Endothelial cell of umbilical vein (primary cell): ENCODE measurements at regions not wholly inside any gene's neighbourhood (a gene's known extent, or its start where the extent isn't known, plus 50 kb on each side); places are given as distances from the start of the nearest gene placed in this dataset.

Experiments
- BruUV-seq: library from RNA; stranded (reverse); fragments of 400-500 nt; replicated peaks from 2 replicates; lab custom pipeline; 2021; lab: Mats Ljungman, UMichigan
- CTCF ChIA-PET: fragments of 300-600, 350-600 bp; sonication (Branson Sonifier 250); formaldehyde crosslinking; loops from one replicate; lab custom pipeline; 2021; ENCODE audit warnings: antibody characterized with exemption, inconsistent platforms; lab: Charles Lee
- POLR2A ChIA-PET: fragments of 300-600, 350-600 bp; sonication (Branson Sonifier 250); formaldehyde crosslinking; loops from one replicate; lab custom pipeline; 2021; ENCODE audit warnings: antibody characterized with exemption, inconsistent platforms; lab: Charles Lee
- DNase-seq: peaks from one replicate; pipeline ENCODE4 v3.0.0-alpha.2; 2011; ENCODE audit warnings: low read depth, low spot score
- FAIRE-seq: peaks from 2 replicates; lab custom pipeline; 2011; peaks lifted over from hg19 to GRCh38; lab: Jason Lieb, UNC
- H2AFZ ChIP-seq: 2 replicates; pipeline ENCODE4 v1.6.0; 2012; ENCODE audit warnings: low read depth, low read length, control low read depth, inconsistent platforms
- H3K27ac ChIP-seq: 2 replicates; pipeline ENCODE4 v1.5.1; 2011; ENCODE audit warnings: low read depth, mild to moderate bottlenecking, control low read depth, low read length, moderate library complexity; ENCODE audit not compliant: insufficient read depth
- H3K27me3 ChIP-seq, 2 experiments: 2 replicates each; pipeline versions ENCODE4 v1.6.0 to v1.6.1; 2011; ENCODE audit warnings: low read length in 2 of 2, mixed read lengths in 1 of 2; ENCODE audit not compliant: control insufficient read depth in 2 of 2, insufficient read depth in 2 of 2
- H3K36me3 ChIP-seq, 2 experiments: 2 replicates in 1 of 2; 3 replicates in 1 of 2; pipeline ENCODE4 v1.5.1; 2011; ENCODE audit warnings: low read length in 2 of 2, mild to moderate bottlenecking in 1 of 2, moderate library complexity in 1 of 2; ENCODE audit not compliant: control insufficient read depth in 2 of 2, insufficient read depth in 2 of 2; ENCODE audit errors: extremely low read depth in 1 of 2
- H3K4me1 ChIP-seq: 3 replicates; pipeline ENCODE4 v1.5.1; 2011; ENCODE audit warnings: mild to moderate bottlenecking, low read length; ENCODE audit not compliant: control insufficient read depth, insufficient read depth; ENCODE audit errors: extremely low read depth
- H3K4me2 ChIP-seq: 2 replicates; pipeline ENCODE4 v1.6.1; 2011; ENCODE audit warnings: low read length, control low read depth, mixed read lengths; ENCODE audit not compliant: insufficient read depth
- H3K4me3 ChIP-seq, 3 experiments: fragments of 200-600 bp in 1 of 3; sonication (generic), shearing (Covaris generic) in 1 of 3; replicated peaks in 1 of 3; 2 replicates each; pipeline ENCODE4 v1.5.1; 2011 to 2016; ENCODE audit warnings: control low read depth in 3 of 3, low read length in 3 of 3, mild to moderate bottlenecking in 2 of 3, inconsistent platforms in 1 of 3, low read depth in 1 of 3, moderate library complexity in 1 of 3; ENCODE audit not compliant: insufficient read depth in 1 of 3
- H3K79me2 ChIP-seq: 2 replicates; pipeline ENCODE4 v1.6.0; 2012; ENCODE audit warnings: low read length, inconsistent platforms; ENCODE audit not compliant: control insufficient read depth, insufficient read depth
- H3K9ac ChIP-seq: replicated peaks from 2 replicates; pipeline ENCODE3; 2011; ENCODE audit warnings: low read length, control low read depth; ENCODE audit not compliant: insufficient read depth; ENCODE audit errors: extremely low read depth
- H3K9me1 ChIP-seq: replicated peaks from 3 replicates; pipeline ENCODE4 v1.6.0; 2011; ENCODE audit warnings: mild to moderate bottlenecking, low read length; ENCODE audit not compliant: control insufficient read depth, insufficient read depth; ENCODE audit errors: extremely low read depth
- H3K9me3 ChIP-seq: replicated peaks from 2 replicates; pipeline ENCODE4 v1.5.1; 2012; ENCODE audit warnings: low read length, inconsistent platforms; ENCODE audit not compliant: control insufficient read depth, insufficient read depth
- H4K20me1 ChIP-seq: replicated peaks from 2 replicates; pipeline ENCODE3; 2011; ENCODE audit warnings: mild to moderate bottlenecking, low read length; ENCODE audit not compliant: control insufficient read depth, insufficient read depth; ENCODE audit errors: extremely low read depth
- CTCF ChIP-seq, 2 donors: IDR thresholded peaks; 1 replicate in 1 of 2; 2 replicates in 1 of 2; pipeline ENCODE4 v1.5.1; 2011; ENCODE audit warnings: low read length in 2 of 2, mild to moderate bottlenecking in 2 of 2, moderate library complexity in 2 of 2, control low read depth in 1 of 2, inconsistent platforms in 1 of 2, low read depth in 1 of 2; ENCODE audit not compliant: insufficient read depth in 1 of 2; ENCODE audit errors: extremely low read depth in 1 of 2
- EZH2 ChIP-seq: IDR thresholded peaks from 2 replicates; pipeline ENCODE4 v1.6.1; 2012; ENCODE audit warnings: borderline replicate concordance, low read depth, mild to moderate bottlenecking, moderate library complexity, low read length, inconsistent platforms; ENCODE audit not compliant: severe bottlenecking
- FOS ChIP-seq: IDR thresholded peaks from 2 replicates; pipeline ENCODE4 v1.6.1; 2011; ENCODE audit warnings: mild to moderate bottlenecking, low read length, moderate library complexity, borderline replicate concordance; ENCODE audit not compliant: insufficient read depth
- GATA2 ChIP-seq: IDR thresholded peaks from 2 replicates; pipeline ENCODE4 v1.7.0; 2011; ENCODE audit warnings: low read depth, mild to moderate bottlenecking, moderate library complexity, mixed read lengths, low read length; ENCODE audit not compliant: insufficient read length, insufficient read depth
- JUN ChIP-seq: IDR thresholded peaks from 2 replicates; pipeline ENCODE4 v1.6.1; 2011; ENCODE audit warnings: borderline replicate concordance, low read depth; ENCODE audit not compliant: insufficient read length, insufficient read depth
- MAX ChIP-seq: IDR thresholded peaks from 2 replicates; pipeline ENCODE4 v1.6.1; 2011; ENCODE audit not compliant: insufficient read depth, insufficient read length
- MYC ChIP-seq: IDR thresholded peaks from one replicate; pipeline ENCODE4 v1.6.1; 2011; ENCODE audit warnings: mild to moderate bottlenecking, low read depth, low read length
- POLR2A ChIP-seq: IDR thresholded peaks from 2 replicates; pipeline ENCODE4 v1.6.1; 2012; ENCODE audit warnings: low read depth, mild to moderate bottlenecking, control low read depth, low read length
- POLR2AphosphoS5 ChIP-seq: IDR thresholded peaks from 2 replicates; pipeline ENCODE4 v1.6.1; 2012; ENCODE audit warnings: low read depth, mild to moderate bottlenecking, control low read depth, low read length, moderate library complexity; ENCODE audit not compliant: insufficient read depth
- dilution Hi-C: fragments of 300-500 bp; cut with MboI; formaldehyde crosslinking; loops from one replicate; pipeline ENCODE4 v1.15.0; 2019; ENCODE audit warnings: low sequenced_read_pairs; ENCODE audit not compliant: extremely low pct_ligation_motif_present
- intact Hi-C: fragments of 100-400 bp; cut with micrococcal nuclease; formaldehyde crosslinking; loops from one replicate; pipeline ENCODE4 v1.10.0; 2022

- dilution Hi-C loops (no loop called here), intact Hi-C loops (no loop called here)
- no peak overlapping the region for H3K4me3 ChIP-seq
- no peak overlapping the region for H3K27ac ChIP-seq
- H3K4me1 ChIP-seq, result no peaks in the 10 kb centered on the region
- no peaks in the 10 kb centered on the region for H3K27me3 ChIP-seq
- TF ChIP-seq EZH2 (no peak), FOS (no peak), POLR2AphosphoS5 (no peak), POLR2A (no peak), MYC (no peak), MAX (no peak), GATA2 (no peak), CTCF (IDR thresholded peaks at IDR 0.05; ENCODE audit: extremely low read depth in 1 of 2, insufficient read depth in 1 of 2, low read depth in 1 of 2, low read length in 2 of 2) (no peak), JUN (no peak)
- H3K4me2 ChIP-seq, result no peak overlapping the region
- no peak overlapping the region for H2AFZ ChIP-seq
- CTCF ChIA-PET, result no interaction called here
- BruUV-seq, result no TSS peak
- POLR2A ChIA-PET, result no interaction called here
- H3K79me2 ChIP-seq, result no peaks in the 10 kb centered on the region
- H3K36me3 ChIP-seq, result no peaks in the 10 kb centered on the region
- H4K20me1 ChIP-seq, result no peaks in the 10 kb centered on the region
- H3K9me1 ChIP-seq, result no peaks in the 10 kb centered on the region
- H3K9me3 ChIP-seq, result no peaks in the 10 kb centered on the region
- FAIRE-seq (no peak), DNase-seq (no peak)
- H3K9ac ChIP-seq, result no peak overlapping the region
Measured at GRCh38 chr12:29050503-29050902, 98.6 kb upstream of the FAR2 start.
